ENCODE measurements at regions not wholly inside any gene's neighbourhood (a gene's known extent, or its start where the extent isn't known, plus 50 kb on each side); places are given as distances from the start of the nearest gene placed in this dataset.

DNA sequence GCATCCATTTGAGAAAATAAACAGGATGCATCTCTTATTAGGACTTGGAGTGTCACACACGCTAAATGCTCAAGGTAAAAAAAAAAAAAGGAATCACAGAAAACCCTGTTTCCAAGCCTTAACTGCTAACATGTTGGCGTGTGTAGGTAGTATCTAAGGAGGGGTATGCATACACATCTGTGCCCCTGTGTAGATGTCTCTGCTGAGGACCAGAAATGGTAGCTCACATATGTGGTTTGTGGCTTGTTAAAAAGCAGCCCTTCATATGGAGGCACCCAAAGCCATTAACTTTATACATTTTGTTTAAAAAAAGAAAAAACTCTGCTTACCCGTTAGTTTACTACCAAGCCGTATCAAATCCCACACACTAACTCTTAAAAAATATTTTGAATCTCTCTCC, 314.1 kb downstream of the SNAPC1 start:
- TF ChIP-seq, protein P1, sequence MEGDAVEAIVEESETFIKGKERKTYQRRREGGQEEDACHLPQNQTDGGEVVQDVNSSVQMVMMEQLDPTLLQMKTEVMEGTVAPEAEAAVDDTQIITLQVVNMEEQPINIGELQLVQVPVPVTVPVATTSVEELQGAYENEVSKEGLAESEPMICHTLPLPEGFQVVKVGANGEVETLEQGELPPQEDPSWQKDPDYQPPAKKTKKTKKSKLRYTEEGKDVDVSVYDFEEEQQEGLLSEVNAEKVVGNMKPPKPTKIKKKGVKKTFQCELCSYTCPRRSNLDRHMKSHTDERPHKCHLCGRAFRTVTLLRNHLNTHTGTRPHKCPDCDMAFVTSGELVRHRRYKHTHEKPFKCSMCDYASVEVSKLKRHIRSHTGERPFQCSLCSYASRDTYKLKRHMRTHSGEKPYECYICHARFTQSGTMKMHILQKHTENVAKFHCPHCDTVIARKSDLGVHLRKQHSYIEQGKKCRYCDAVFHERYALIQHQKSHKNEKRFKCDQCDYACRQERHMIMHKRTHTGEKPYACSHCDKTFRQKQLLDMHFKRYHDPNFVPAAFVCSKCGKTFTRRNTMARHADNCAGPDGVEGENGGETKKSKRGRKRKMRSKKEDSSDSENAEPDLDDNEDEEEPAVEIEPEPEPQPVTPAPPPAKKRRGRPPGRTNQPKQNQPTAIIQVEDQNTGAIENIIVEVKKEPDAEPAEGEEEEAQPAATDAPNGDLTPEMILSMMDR (IDR thresholded peaks at IDR 0.05) = no peak
- no peak for TF ChIP-seq POLR2A (IDR thresholded peaks at IDR 0.05)

Measured in heart left ventricle (tissue), 13 donors.